OCI-LY1 (cell line): ENCODE measurements at regions not wholly inside any gene's neighbourhood (a gene's known extent, or its start where the extent isn't known, plus 50 kb on each side); places are given as distances from the start of the nearest gene placed in this dataset.

ENCODE experiments used
- CTCF ChIP-seq: fragments of 200-600 bp; sonication (generic), shearing (Covaris generic); IDR thresholded peaks from 2 replicates; pipeline ENCODE4 v1.5.1; 2017; ENCODE audit warnings: mild to moderate bottlenecking, antibody characterized with exemption, low read length, moderate library complexity, mixed read lengths
- EZH2 ChIP-seq: fragments of 200-600 bp; sonication (generic), shearing (Covaris generic); IDR thresholded peaks from 2 replicates; pipeline ENCODE4 v1.8.0; 2017; ENCODE audit warnings: borderline replicate concordance, mixed run types, mild to moderate bottlenecking, antibody characterized with exemption, low read length, moderate library complexity, mixed read lengths

DNA sequence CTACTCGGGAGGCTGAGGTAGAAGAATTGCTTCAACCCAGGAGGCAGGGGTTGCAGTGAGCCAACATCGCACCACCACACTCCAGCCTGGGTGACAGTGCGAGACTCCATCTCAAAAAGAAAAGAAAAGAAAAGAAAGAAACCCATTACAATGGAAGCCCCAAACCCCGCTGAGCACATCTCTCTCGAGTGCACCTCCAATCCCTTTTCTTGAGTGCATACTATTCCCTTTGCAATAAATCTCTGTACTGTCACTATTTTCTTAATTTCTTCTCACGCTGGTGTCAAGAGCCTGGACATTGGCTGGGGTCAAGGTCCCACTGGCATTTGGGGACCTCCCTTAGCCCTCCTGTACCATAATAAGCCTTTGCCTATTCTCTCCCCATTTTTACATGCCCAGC lies 398.4 kb upstream of the EEF2KMT start:
- TF ChIP-seq CTCF (no peak), EZH2 (no peak)
